ENCODE measurements at regions not wholly inside any gene's neighbourhood (a gene's known extent, or its start where the extent isn't known, plus 50 kb on each side); places are given as distances from the start of the nearest gene placed in this dataset.

DNA sequence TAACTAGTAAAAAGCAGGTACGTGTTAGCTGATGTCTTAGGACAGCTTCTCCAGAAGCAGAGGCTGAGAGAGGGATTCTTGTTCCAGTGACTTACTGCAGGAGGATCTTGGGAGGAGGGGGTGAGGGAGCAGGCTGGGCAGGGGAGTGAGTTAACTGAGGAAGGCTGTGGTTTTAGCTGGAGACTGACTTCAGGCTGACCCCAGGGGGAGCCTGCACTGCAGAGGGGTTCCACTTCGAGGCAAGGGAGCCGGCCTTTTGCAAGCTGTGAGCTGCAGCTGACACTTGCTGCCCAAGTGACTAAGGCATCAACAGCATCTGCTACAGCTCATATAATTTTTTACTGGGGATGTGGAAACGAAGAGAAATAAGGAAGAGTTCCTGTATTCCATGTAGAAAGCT, 50.4 kb upstream of the SOD1 start:
- TF ChIP-seq YY1 (IDR thresholded peaks at IDR 0.05) (no peak), NR2F2 (IDR thresholded peaks at IDR 0.05) (no peak), SP1 (IDR thresholded peaks at IDR 0.05) (no peak), RAD21 (IDR thresholded peaks at IDR 0.05) (no peak), FOXA2 (IDR thresholded peaks at IDR 0.05) (no peak), RXRA (IDR thresholded peaks at IDR 0.05) (no peak), TAF1 (conservative IDR thresholded peaks at IDR 0.05) (no peak), JUND (IDR thresholded peaks at IDR 0.05) (no peak), GABPA (IDR thresholded peaks at IDR 0.05 in 1 of 2, conservative IDR thresholded peaks at IDR 0.05 in 1 of 2) (no peak), ATF3 (IDR thresholded peaks at IDR 0.05) (no peak), REST (IDR thresholded peaks at IDR 0.05) (no peak)
- TF ChIP-seq, protein P1, sequence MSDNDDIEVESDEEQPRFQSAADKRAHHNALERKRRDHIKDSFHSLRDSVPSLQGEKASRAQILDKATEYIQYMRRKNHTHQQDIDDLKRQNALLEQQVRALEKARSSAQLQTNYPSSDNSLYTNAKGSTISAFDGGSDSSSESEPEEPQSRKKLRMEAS (IDR thresholded peaks at IDR 0.05) = no peak
- H3K9ac ChIP-seq (ENCODE audit: low read depth in 1 of 2, low read length in 2 of 2) = no peak overlapping the region
- WGBS = 89% methylated on average over 4 of the region's 4 CpGs

DNA sequence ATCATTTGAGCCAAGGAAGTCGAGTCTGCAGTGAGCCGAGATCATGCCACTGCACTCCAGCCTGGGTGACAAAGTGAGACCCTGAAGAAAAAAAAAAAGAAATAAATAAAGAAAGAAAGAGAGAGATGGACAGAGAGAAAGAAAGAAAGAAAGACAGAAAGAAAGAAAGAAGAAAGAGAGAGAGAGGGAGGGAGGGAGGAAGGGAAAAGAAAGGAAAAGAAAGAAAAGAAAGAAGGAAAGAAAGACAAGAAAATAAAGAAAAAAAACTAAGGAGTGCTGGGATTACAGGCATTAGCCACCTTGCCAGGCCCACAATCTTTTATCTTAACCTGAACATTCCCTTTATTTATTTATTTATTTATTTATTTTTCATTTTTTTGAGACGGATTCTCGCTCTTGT, 51.7 kb upstream of the SOD1 start:
- no peak overlapping the region for H3K9ac ChIP-seq (ENCODE audit: low read depth in 1 of 2, low read length in 2 of 2)
- no peak overlapping the region for H3K27ac ChIP-seq (ENCODE audit: low read depth in 1 of 2, low read length in 2 of 2)
- TF ChIP-seq, protein P2, sequence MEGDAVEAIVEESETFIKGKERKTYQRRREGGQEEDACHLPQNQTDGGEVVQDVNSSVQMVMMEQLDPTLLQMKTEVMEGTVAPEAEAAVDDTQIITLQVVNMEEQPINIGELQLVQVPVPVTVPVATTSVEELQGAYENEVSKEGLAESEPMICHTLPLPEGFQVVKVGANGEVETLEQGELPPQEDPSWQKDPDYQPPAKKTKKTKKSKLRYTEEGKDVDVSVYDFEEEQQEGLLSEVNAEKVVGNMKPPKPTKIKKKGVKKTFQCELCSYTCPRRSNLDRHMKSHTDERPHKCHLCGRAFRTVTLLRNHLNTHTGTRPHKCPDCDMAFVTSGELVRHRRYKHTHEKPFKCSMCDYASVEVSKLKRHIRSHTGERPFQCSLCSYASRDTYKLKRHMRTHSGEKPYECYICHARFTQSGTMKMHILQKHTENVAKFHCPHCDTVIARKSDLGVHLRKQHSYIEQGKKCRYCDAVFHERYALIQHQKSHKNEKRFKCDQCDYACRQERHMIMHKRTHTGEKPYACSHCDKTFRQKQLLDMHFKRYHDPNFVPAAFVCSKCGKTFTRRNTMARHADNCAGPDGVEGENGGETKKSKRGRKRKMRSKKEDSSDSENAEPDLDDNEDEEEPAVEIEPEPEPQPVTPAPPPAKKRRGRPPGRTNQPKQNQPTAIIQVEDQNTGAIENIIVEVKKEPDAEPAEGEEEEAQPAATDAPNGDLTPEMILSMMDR (IDR thresholded peaks at IDR 0.05; ENCODE audit: low read depth, low read length, missing input control) = no peak
- TF ChIP-seq, protein P1 (IDR thresholded peaks at IDR 0.05) = no peak
- TF ChIP-seq EGR1 (IDR thresholded peaks at IDR 0.05; ENCODE audit: low read depth in 2 of 2) (no peak), REST (IDR thresholded peaks at IDR 0.05) (no peak), FOXA1 (IDR thresholded peaks at IDR 0.05) (no peak), JUND (IDR thresholded peaks at IDR 0.05) (no peak), HNF4A (conservative IDR thresholded peaks at IDR 0.05) (no peak), SP1 (IDR thresholded peaks at IDR 0.05) (no peak), HNF4G (IDR thresholded peaks at IDR 0.05) (no peak), RXRA (IDR thresholded peaks at IDR 0.05) (no peak), TAF1 (conservative IDR thresholded peaks at IDR 0.05) (no peak), ATF3 (IDR thresholded peaks at IDR 0.05) (no peak), FOXA2 (IDR thresholded peaks at IDR 0.05) (no peak), YY1 (IDR thresholded peaks at IDR 0.05) (no peak), ZBTB33 (IDR thresholded peaks at IDR 0.05) (no peak), NR2F2 (IDR thresholded peaks at IDR 0.05) (no peak), RAD21 (IDR thresholded peaks at IDR 0.05) (no peak)
- H3K4me1 ChIP-seq (ENCODE audit: control insufficient read depth in 4 of 4, insufficient read depth in 4 of 4, low read length in 3 of 4) = no peaks in the 10 kb centered on the region
- no peak overlapping the region for H3K4me3 ChIP-seq (ENCODE audit: low read depth in 1 of 3, low read length in 3 of 3)
- H3K36me3 ChIP-seq (ENCODE audit: control insufficient read depth in 4 of 4, insufficient read depth in 3 of 4, low read depth in 1 of 4, low read length in 3 of 4) = no peaks in the 10 kb centered on the region
- WGBS = 97% methylated on average over 4 of the region's 4 CpGs
- no peaks in the 10 kb centered on the region for H3K27me3 ChIP-seq (ENCODE audit: control insufficient read depth in 4 of 4, insufficient read depth in 4 of 4, low read length in 3 of 4)
- no peaks in the 10 kb centered on the region for H3K9me3 ChIP-seq (ENCODE audit: control insufficient read depth in 4 of 4, low read length in 3 of 4)
- DNase-seq (ENCODE audit: low spot score) = no peak

More for the DNA sequence above, 50.4 kb upstream of the SOD1 start:
- H3K4me3 ChIP-seq (ENCODE audit: low read depth in 1 of 3, low read length in 3 of 3) = no peak overlapping the region
- H3K9me3 ChIP-seq (ENCODE audit: control insufficient read depth in 4 of 4, low read length in 3 of 4) = no peaks in the 10 kb centered on the region
- no peak for DNase-seq (ENCODE audit: low spot score)
- H3K27me3 ChIP-seq (ENCODE audit: control insufficient read depth in 4 of 4, insufficient read depth in 4 of 4, low read length in 3 of 4) = no peaks in the 10 kb centered on the region
- H3K27ac ChIP-seq (ENCODE audit: low read depth in 1 of 2, low read length in 2 of 2) = no peak overlapping the region
- no peaks in the 10 kb centered on the region for H3K4me1 ChIP-seq (ENCODE audit: control insufficient read depth in 4 of 4, insufficient read depth in 4 of 4, low read length in 3 of 4)
- H3K36me3 ChIP-seq (ENCODE audit: control insufficient read depth in 4 of 4, insufficient read depth in 3 of 4, low read depth in 1 of 4, low read length in 3 of 4) = no peaks in the 10 kb centered on the region

Data from liver (tissue), 8 donors.